ENCODE measurements at regions not wholly inside any gene's neighbourhood (a gene's known extent, or its start where the extent isn't known, plus 50 kb on each side); places are given as distances from the start of the nearest gene placed in this dataset.

DNA sequence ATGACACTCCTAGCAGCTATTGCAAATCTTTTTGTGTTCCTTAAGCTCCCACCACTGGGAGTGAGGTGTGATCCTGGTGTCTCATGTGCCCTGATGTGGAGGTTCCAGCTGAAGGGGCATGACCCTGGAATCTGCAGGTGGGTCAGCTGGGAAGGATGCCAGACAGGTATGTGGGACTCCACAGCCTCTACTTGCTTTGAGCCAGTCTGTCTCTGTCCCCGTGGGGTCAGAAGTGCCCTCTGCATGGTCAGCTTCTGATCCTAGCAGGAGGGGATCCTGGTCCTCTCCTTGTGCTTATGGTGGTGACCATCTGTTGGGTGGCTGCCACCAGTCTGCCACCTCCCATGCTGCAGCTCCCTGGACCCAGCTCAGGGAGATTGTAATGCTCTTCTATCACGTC lies 51.1 kb upstream of the COMTD1 start:
- TF ChIP-seq, protein P1, sequence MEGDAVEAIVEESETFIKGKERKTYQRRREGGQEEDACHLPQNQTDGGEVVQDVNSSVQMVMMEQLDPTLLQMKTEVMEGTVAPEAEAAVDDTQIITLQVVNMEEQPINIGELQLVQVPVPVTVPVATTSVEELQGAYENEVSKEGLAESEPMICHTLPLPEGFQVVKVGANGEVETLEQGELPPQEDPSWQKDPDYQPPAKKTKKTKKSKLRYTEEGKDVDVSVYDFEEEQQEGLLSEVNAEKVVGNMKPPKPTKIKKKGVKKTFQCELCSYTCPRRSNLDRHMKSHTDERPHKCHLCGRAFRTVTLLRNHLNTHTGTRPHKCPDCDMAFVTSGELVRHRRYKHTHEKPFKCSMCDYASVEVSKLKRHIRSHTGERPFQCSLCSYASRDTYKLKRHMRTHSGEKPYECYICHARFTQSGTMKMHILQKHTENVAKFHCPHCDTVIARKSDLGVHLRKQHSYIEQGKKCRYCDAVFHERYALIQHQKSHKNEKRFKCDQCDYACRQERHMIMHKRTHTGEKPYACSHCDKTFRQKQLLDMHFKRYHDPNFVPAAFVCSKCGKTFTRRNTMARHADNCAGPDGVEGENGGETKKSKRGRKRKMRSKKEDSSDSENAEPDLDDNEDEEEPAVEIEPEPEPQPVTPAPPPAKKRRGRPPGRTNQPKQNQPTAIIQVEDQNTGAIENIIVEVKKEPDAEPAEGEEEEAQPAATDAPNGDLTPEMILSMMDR (IDR thresholded peaks at IDR 0.05; ENCODE audit: low read depth, low read length), result no peak
- TF ChIP-seq, protein P2, sequence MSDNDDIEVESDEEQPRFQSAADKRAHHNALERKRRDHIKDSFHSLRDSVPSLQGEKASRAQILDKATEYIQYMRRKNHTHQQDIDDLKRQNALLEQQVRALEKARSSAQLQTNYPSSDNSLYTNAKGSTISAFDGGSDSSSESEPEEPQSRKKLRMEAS (IDR thresholded peaks at IDR 0.05; ENCODE audit: low read depth, low read length), result no peak
- no peak for TF ChIP-seq POLR2A (IDR thresholded peaks at IDR 0.05; ENCODE audit: extremely low read depth, insufficient read length)

Data from NB4 (cell line).